ENCODE measurements at regions not wholly inside any gene's neighbourhood (a gene's known extent, or its start where the extent isn't known, plus 50 kb on each side); places are given as distances from the start of the nearest gene placed in this dataset.

DNA sequence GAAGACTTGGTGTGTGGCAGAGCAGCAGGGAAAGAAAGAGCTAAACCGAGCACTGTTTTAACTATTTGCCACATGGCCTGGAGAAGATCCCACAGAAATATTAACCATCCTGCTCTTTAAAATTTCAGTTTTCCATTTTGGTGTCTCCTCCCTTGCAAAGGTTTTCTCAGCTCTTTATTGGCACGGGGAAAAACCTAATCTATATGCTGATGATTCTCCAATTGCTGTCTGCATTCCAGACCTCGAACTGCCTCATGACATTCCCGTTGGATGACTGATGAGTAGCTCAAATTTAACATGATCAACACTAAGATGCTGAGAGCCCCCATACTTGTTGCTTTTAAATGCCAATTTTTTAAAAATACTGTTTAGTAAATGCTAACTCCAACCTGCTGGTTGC, 115.0 kb downstream of the EMP1 start:
- WGBS (ENCODE audit: insufficient coverage), result 75% methylated on average over 4 of the region's 4 CpGs
- H3K36me3 Mint-ChIP-seq, result no peaks in the 10 kb centered on the region
- TF ChIP-seq, protein P1, sequence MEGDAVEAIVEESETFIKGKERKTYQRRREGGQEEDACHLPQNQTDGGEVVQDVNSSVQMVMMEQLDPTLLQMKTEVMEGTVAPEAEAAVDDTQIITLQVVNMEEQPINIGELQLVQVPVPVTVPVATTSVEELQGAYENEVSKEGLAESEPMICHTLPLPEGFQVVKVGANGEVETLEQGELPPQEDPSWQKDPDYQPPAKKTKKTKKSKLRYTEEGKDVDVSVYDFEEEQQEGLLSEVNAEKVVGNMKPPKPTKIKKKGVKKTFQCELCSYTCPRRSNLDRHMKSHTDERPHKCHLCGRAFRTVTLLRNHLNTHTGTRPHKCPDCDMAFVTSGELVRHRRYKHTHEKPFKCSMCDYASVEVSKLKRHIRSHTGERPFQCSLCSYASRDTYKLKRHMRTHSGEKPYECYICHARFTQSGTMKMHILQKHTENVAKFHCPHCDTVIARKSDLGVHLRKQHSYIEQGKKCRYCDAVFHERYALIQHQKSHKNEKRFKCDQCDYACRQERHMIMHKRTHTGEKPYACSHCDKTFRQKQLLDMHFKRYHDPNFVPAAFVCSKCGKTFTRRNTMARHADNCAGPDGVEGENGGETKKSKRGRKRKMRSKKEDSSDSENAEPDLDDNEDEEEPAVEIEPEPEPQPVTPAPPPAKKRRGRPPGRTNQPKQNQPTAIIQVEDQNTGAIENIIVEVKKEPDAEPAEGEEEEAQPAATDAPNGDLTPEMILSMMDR (IDR thresholded peaks at IDR 0.05), result no peak
- Histone ChIP-seq H3K27ac (ENCODE audit: low read length) (no peak overlapping the region), H3K9me3 (ENCODE audit: control insufficient read depth, insufficient read depth, low read length) (peaks cover 2% of the 10 kb centered on the region), H3K4me1 (ENCODE audit: control insufficient read depth, insufficient read depth, low read length) (no peaks in the 10 kb centered on the region), H3K27me3 (ENCODE audit: control insufficient read depth, insufficient read depth, low read length) (no peaks in the 10 kb centered on the region), H3K36me3 (ENCODE audit: control insufficient read depth, insufficient read depth, low read length) (no peaks in the 10 kb centered on the region), H3K4me3 (ENCODE audit: low read length) (no peak overlapping the region)
- H3K9me3 Mint-ChIP-seq, result peaks cover 0 to 2% of the 10 kb centered on the region in 2 donors
- DNase-seq (no peak), ATAC-seq (no peak)
- intact Hi-C loops (cut with micrococcal nuclease), result no loop called here
- H3K4me3 Mint-ChIP-seq, result no peak overlapping the region
- H3K27ac Mint-ChIP-seq, result no peak overlapping the region
- no peaks in the 10 kb centered on the region for H3K4me1 Mint-ChIP-seq
- peaks cover 13 to 18% of the 10 kb centered on the region in 2 donors for H3K27me3 Mint-ChIP-seq (ENCODE audit: low read depth in 2 of 2)

- no peak for DNase-seq
- H3K4me1 Mint-ChIP-seq, result no peaks in the 10 kb centered on the region
- peaks cover 11 to 30% of the 10 kb centered on the region in 2 donors for H3K27me3 Mint-ChIP-seq (ENCODE audit: low read depth in 2 of 2)
- H3K36me3 Mint-ChIP-seq, result no peaks in the 10 kb centered on the region
- Histone ChIP-seq H3K9me3 (ENCODE audit: control insufficient read depth, insufficient read depth, low read length) (no peaks in the 10 kb centered on the region), H3K27ac (ENCODE audit: low read length) (no peak overlapping the region), H3K4me1 (ENCODE audit: control insufficient read depth, insufficient read depth, low read length) (no peaks in the 10 kb centered on the region), H3K27me3 (ENCODE audit: control insufficient read depth, insufficient read depth, low read length) (no peaks in the 10 kb centered on the region), H3K36me3 (ENCODE audit: control insufficient read depth, insufficient read depth, low read length) (no peaks in the 10 kb centered on the region), H3K4me3 (ENCODE audit: low read length) (no peak overlapping the region)
- TF ChIP-seq, protein P1 (IDR thresholded peaks at IDR 0.05), result no peak
- no peak for ATAC-seq
- H3K27ac Mint-ChIP-seq, result no peak overlapping the region
- peaks cover 0 to 2% of the 10 kb centered on the region in 2 donors for H3K9me3 Mint-ChIP-seq
- WGBS (ENCODE audit: insufficient coverage), result 85% methylated on average over 4 of the region's 4 CpGs
- H3K4me3 Mint-ChIP-seq, result no peak overlapping the region
- intact Hi-C loops (cut with micrococcal nuclease), result no loop called here
Measured at GRCh38 chr12:13307143-13307816, 110.8 kb downstream of the EMP1 start.

DNA sequence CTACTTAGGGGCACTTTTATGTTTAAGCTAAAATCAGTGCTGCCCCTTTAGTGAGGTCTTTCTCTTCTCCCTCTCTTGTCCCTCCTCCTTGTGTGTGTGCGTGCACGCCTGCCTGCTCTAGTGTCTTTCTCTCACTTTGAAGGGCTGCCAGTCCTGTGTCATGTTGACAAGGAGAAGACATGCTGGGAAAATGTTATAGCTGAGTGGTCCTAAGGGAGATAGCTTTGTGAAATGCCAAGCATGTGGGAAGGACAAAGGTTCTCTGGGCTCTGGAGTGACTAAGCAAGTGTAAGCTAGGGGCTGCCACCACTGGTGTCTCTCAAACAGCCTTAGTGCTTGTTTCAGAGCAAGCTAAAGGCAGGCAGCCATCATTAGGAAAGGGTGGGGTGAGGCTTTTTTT, 108.4 kb downstream of the EMP1 start:
- Histone ChIP-seq H3K4me1 (ENCODE audit: control insufficient read depth, insufficient read depth, low read length) (no peaks in the 10 kb centered on the region), H3K9me3 (ENCODE audit: control insufficient read depth, insufficient read depth, low read length) (no peaks in the 10 kb centered on the region), H3K4me3 (ENCODE audit: low read length) (no peak overlapping the region), H3K36me3 (ENCODE audit: control insufficient read depth, insufficient read depth, low read length) (no peaks in the 10 kb centered on the region), H3K27ac (ENCODE audit: low read length) (no peak overlapping the region), H3K27me3 (ENCODE audit: control insufficient read depth, insufficient read depth, low read length) (no peaks in the 10 kb centered on the region)
- H3K9me3 Mint-ChIP-seq, result peaks cover 0 to 2% of the 10 kb centered on the region in 2 donors
- no peak overlapping the region for H3K27ac Mint-ChIP-seq
- WGBS (ENCODE audit: insufficient coverage), result 100% methylated on average over 1 of the region's 2 CpGs
- peaks cover 16 to 42% of the 10 kb centered on the region in 2 donors for H3K27me3 Mint-ChIP-seq (ENCODE audit: low read depth in 2 of 2)
- ATAC-seq (no peak), DNase-seq (no peak)
- no peaks in the 10 kb centered on the region for H3K36me3 Mint-ChIP-seq
- no peaks in the 10 kb centered on the region for H3K4me1 Mint-ChIP-seq
- TF ChIP-seq, protein P1 (IDR thresholded peaks at IDR 0.05), result no peak
- intact Hi-C loops (cut with micrococcal nuclease), result no loop called here
- no peak overlapping the region for H3K4me3 Mint-ChIP-seq

DNA sequence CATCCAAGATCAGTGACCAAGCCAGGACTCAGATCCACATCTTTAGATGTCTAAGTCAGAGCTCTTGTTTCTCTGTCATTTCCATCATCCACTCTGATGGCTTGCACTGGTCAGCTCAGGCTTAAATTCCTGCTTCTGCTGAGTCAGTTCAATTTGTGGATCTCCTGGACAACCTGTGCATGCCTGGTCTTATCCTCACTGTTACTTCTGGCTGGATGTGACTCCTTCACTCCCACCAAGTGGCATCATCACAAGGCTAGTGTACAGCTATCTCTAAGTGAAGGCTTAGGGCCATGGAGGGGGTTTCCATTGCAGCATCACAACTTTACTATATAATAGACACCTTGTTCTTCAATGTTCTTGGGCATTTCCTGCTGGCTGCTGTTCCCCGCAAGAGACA, 102.9 kb downstream of the EMP1 start:
- no peaks in the 10 kb centered on the region for H3K4me1 Mint-ChIP-seq
- no peak overlapping the region for H3K4me3 Mint-ChIP-seq
- DNase-seq (no peak), ATAC-seq (no peak)
- H3K36me3 Mint-ChIP-seq, result no peaks in the 10 kb centered on the region
- TF ChIP-seq, protein P1 (IDR thresholded peaks at IDR 0.05), result no peak
- H3K9me3 ChIP-seq (ENCODE audit: control insufficient read depth, insufficient read depth, low read length), result no peaks in the 10 kb centered on the region
- no peaks in the 10 kb centered on the region for H3K9me3 Mint-ChIP-seq
- no peaks in the 10 kb centered on the region for H3K4me1 ChIP-seq (ENCODE audit: control insufficient read depth, insufficient read depth, low read length)
- peaks cover 16 to 36% of the 10 kb centered on the region in 2 donors for H3K27me3 Mint-ChIP-seq (ENCODE audit: low read depth in 2 of 2)
- WGBS (ENCODE audit: insufficient coverage), result 43% methylated on average over 1 of the region's 1 CpG
- no peak overlapping the region for H3K27ac ChIP-seq (ENCODE audit: low read length)
- no peaks in the 10 kb centered on the region for H3K36me3 ChIP-seq (ENCODE audit: control insufficient read depth, insufficient read depth, low read length)
- H3K27ac Mint-ChIP-seq, result no peak overlapping the region
- no peak overlapping the region for H3K4me3 ChIP-seq (ENCODE audit: low read length)
- intact Hi-C loops (cut with micrococcal nuclease), result no loop called here
- no peaks in the 10 kb centered on the region for H3K27me3 ChIP-seq (ENCODE audit: control insufficient read depth, insufficient read depth, low read length)
